GM12891 (cell line): ENCODE measurements at regions not wholly inside any gene's neighbourhood (a gene's known extent, or its start where the extent isn't known, plus 50 kb on each side); places are given as distances from the start of the nearest gene placed in this dataset.

Experiments
- DNase-seq: peaks from one replicate; pipeline ENCODE4 v3.0.0; 2011; ENCODE audit warnings: low spot score; ENCODE audit not compliant: insufficient read length
- FAIRE-seq: peaks from 2 replicates; lab custom pipeline; 2011; peaks lifted over from hg19 to GRCh38; lab: Jason Lieb, UNC
- PAX5 ChIP-seq: IDR thresholded peaks from 2 replicates; pipeline ENCODE4 v1.6.1; 2011; ENCODE audit warnings: low read length, moderate library complexity, mild to moderate bottlenecking; ENCODE audit not compliant: insufficient read depth, severe bottlenecking
- POLR2A ChIP-seq: IDR thresholded peaks from 2 replicates; pipeline ENCODE4 v1.6.1; 2011; ENCODE audit warnings: low read depth, low read length, control low read depth
- POLR2AphosphoS5 ChIP-seq: IDR thresholded peaks from 2 replicates; pipeline ENCODE4 v1.6.1; 2011; ENCODE audit warnings: low read depth, low read length, control low read depth
- POU2F2 ChIP-seq: IDR thresholded peaks from 2 replicates; pipeline ENCODE4 v1.6.1; 2011; ENCODE audit warnings: low read depth, mild to moderate bottlenecking, control low read depth, low read length, moderate library complexity
- SPI1 ChIP-seq: IDR thresholded peaks from 2 replicates; pipeline ENCODE4 v1.6.1; 2011; ENCODE audit warnings: low read depth, low read length, control low read depth
- TAF1 ChIP-seq: IDR thresholded peaks from 2 replicates; pipeline ENCODE4 v1.6.1; 2011; ENCODE audit warnings: low read depth, low read length, control low read depth

DNA sequence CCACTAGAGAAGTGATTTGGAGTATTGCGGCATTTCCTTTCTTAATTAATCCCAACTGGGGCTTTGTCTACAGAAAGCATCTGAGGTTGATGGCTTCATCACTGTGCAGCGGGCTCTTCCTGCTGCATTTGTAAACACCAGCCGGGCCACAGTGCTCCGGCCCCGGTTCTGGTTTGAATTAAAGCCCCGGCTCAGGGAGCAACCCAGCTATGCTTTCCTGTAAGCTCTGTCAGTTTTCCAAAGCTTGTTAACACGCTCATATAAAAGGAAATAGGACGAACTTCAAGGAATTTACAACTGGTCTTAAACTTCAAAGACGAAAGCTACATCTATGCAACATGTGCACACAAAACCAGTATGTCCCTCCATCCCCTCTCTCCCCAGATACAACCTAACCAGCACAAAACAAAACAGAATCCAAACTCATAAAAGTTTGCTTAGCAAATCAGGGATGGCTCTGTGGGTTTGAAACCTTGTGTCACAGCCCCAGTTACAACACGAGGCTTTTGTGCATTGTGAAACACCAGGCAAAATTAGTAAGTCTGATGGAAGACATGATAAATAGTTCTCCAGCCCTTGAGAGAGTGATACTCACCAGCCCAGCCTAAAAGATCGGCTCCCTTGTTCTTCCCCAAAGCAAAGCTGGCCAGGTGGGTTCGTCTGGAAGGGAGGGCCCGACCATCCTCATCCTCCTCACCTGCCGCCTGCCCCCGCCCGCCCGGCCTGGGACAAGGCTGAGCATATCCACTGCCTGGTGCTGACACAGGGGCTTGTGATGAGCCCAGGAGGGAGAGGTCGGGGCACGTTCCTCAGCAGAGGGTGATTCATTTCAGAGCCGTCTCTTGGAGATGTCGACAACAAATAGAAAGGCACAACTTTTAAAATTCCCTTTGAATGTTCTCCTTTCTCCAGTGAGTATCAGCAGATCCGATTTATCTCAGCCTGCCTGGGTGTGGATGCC is 197.9 kb downstream of the TFAP2C start:
- FAIRE-seq = no peak
- no peak for DNase-seq
- TF ChIP-seq SPI1 (no peak), TAF1 (no peak), POU2F2 (no peak), POLR2A (no peak), POLR2AphosphoS5 (no peak), PAX5 (no peak)

DNA sequence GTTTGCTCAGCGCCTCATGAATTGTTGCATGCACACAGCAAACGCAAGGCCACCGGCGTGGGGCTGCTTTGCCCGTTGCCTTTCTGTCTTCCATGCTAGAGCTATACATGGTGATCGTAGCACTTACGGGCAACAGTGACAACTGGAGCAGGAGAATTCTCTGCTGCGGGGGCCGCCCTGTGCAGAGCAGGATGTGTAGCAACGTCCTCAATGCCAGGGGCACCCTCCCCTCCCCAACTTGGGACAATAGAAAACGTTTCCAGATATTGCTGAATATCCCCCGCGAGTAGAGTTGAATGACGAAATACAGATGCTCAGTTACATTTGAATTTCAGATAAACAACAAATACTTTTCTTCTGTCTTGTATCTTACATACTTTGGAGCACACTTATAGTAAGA is 198.7 kb downstream of the TFAP2C start:
- no peak for FAIRE-seq
- no peak for DNase-seq
- TF ChIP-seq POLR2AphosphoS5 = no peak
- no peak for TF ChIP-seq TAF1
- no peak for TF ChIP-seq POU2F2
- TF ChIP-seq SPI1 = no peak
- no peak for TF ChIP-seq POLR2A
- no peak for TF ChIP-seq PAX5

DNA sequence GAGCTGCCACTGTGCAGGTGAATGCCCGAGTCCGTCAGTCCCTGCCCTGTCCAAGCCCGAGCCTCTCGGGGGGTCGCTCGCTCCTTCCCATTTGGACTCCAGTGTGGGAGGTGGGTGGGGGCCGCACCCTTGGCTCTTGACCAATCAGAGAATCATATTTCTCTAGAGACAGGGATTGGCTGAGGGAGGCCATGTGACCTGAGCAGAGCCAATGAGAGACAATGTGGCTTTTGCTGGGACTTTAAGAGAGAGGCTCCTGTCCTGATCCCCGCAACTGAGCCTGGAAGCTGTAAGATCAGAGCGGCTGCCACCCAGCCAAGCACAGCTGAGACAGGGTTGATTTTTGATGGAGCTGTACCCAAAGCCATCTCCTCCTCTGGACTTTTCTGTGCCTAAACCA is 199.3 kb downstream of the TFAP2C start:
- TF ChIP-seq POLR2A (no peak), SPI1 (no peak), PAX5 (no peak), POU2F2 (no peak), TAF1 (no peak), POLR2AphosphoS5 (no peak)
- FAIRE-seq = no peak
- DNase-seq = no peak

DNA sequence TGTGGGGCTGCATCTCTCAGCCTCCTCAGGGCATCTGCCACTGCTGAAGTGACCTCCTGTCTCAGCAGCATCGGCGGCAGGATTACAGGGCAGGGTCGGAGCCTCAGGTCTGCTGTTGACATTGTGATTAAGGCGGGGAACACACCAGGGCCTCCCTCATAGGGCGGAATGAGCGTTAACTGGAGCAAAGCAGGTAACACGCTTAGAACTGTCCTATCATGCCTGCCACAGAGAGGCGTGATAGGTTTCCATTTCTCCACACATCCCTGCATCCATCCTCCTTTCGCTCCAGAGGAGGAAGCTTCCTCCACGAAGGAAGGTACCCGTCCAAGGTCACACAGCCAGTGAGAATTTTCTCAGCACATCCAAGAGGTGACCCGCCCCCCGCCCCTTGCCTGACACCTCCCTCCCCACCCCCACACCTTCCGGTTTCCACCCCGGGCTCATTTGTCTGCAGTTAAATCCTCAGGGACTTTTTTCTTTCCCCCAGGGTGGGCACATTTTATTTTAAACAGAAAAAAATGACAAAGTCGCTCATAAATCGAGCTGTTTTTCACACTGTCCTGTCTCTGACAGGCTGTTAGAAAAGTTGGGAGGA is 200.8 kb downstream of the TFAP2C start:
- DNase-seq = no peak
- TF ChIP-seq POLR2AphosphoS5 (no peak), POLR2A (no peak), TAF1 (no peak), PAX5 (no peak), SPI1 (no peak), POU2F2 (no peak)
- no peak for FAIRE-seq

DNA sequence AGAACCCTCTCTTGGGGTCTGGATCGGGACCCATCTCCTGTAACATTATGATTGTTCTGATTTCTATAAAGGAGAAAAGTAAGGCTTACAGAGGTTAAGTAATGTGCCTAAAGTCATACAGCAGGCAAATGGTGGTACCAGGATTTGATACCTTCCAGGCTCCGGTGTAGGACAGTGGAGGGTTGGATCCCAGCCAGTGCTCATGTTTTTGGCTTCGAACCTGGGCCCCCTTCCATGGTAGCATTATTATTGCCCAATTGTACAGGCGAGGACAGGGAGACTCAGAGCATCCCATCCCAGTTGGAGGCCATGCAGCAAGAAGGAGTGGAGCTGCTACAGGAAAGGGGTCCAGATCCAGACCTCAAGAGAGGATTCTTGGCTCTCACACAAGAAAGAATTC is 202.7 kb downstream of the TFAP2C start:
- FAIRE-seq (no peak), DNase-seq (no peak)
- no peak for TF ChIP-seq POLR2A
- TF ChIP-seq SPI1 = no peak
- TF ChIP-seq POLR2AphosphoS5 = no peak
- TF ChIP-seq PAX5 = no peak
- TF ChIP-seq TAF1 = no peak
- TF ChIP-seq POU2F2 = no peak

DNA sequence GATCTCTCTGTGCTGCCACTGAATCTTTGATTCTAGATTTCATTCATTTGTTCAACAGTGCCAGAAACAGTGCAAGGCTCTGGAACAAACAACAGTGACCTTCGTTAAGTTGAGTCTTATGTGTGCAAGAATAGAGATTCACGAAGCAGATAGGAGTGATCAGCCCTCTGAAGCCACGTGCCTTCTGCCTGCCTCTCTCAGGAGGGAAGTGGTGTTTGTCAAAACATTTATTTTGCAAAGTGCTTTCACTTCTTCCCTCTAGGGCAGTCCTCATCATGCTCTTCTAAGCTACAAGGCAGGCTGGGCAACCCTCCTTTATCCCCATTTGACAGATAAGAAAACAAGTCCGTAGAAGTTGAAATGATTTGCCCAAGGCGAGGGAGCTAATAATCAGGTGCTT is 204.3 kb downstream of the TFAP2C start:
- TF ChIP-seq PAX5 (no peak), POU2F2 (no peak), POLR2A (no peak), TAF1 (no peak), SPI1 (no peak), POLR2AphosphoS5 (no peak)
- FAIRE-seq = no peak

DNA sequence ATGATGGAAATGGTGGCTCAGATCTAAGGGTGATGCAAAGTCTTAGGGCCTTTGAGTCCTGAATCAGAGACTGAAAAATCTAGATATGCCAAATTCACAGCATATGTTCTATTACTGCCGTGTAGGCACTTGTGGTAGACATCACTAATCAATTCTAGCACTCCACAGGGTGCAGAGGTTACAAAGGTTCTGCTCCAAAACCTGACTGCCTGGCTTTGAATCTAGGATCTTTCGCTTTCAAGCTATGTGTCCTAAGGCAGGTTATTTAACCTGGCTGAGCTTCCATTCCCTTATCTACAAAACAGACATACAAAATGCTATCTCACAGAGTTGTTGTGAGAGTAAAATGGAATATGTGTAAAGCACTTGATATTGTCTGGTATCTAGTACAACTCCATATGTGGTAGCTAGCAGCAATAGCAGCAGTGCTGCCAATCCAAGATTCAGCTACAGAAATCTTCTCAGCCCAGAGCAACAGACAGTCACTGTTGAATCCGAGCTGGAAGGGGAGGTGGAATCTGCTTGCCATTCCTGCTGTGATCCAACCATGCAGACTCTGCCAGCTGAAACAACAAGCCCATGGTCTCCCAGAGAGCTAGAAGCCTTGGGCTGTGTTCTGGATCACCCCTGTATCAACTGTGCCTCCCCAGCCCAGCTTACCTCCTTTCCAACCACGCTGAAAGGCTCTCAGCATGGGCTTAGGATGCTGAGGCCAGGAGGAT is 206.9 kb downstream of the TFAP2C start:
- FAIRE-seq = no peak
- TF ChIP-seq POLR2A (no peak), POLR2AphosphoS5 (no peak), PAX5 (no peak), SPI1 (no peak), TAF1 (no peak), POU2F2 (no peak)

More for the DNA sequence above, 204.3 kb downstream of the TFAP2C start:
- DNase-seq = no peak

DNA sequence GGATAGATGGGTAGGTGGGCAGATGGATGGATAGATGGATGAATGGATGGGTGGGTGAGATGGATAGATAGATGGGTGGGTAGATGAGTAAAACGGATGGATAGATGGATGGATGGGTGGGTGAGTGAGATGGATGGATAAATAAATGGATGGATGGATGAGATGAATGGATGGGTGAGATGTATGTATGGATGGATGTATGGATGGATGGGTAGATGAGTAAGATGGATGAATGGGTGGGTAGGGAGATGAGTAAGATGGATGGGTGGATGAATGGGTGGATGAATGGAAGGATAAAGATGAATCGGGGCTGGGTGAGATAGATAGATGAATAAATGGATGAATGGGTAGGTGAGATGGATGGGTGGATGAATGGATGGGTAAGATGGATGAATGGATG is 210.1 kb downstream of the TFAP2C start:
- DNase-seq (no peak), FAIRE-seq (no peak)
- TF ChIP-seq SPI1 (no peak), POU2F2 (no peak), POLR2AphosphoS5 (no peak), POLR2A (no peak)

More for the DNA sequence above, 206.9 kb downstream of the TFAP2C start:
- DNase-seq = no peak
